Activated CD4-positive, alpha-beta T cell treated with anti-CD3 and anti-CD28 coated beads, Interleukin-2, Interleukin-6, amounts not matched to agents 100 ng/mL and 50 ng/mL, durations not matched to agents 16 hours and 8 hours (primary cell): ENCODE measurements at regions not wholly inside any gene's neighbourhood (a gene's known extent, or its start where the extent isn't known, plus 50 kb on each side); places are given as distances from the start of the nearest gene placed in this dataset.

ENCODE experiments used
- DNase-seq: peaks from one replicate; pipeline ENCODE4 v3.0.0-alpha.2; 2020

DNA sequence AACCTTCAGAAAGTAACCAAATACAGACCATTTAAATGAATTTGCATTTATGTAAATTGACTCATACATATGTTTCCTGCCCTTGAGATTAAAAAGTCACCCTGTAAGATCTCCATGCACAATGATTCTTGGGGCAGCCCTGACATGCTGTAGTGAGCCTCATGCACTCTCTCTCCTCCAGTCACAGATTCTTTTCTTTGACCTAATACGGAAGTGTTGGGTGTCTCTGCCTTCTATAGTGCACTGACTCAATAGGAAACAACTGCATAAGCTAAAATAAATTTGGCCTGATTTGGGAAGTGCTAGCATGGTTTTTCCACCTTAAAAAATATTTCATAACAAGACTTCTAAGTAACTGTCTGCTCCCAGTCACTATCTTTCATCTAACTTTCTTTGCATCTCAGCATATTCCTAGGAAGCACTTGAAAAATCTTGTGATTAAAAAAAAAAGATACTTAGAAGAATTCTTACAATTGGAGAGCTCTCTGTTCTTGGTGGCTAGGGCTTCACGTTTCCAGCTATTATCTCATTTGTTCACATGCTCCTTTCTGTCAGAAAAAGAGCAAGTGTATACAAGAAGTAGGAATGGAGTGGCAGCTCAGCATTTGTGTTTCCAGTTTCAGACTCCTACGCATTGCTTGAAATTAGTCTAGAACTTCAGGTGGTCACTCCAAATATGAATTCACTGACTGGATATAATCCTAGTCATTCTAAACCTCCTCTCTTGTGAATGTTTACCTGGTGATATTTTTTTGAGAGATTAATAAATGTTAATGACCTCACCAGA lies 207.9 kb upstream of the COL8A1 start:
- no peak for DNase-seq

DNA sequence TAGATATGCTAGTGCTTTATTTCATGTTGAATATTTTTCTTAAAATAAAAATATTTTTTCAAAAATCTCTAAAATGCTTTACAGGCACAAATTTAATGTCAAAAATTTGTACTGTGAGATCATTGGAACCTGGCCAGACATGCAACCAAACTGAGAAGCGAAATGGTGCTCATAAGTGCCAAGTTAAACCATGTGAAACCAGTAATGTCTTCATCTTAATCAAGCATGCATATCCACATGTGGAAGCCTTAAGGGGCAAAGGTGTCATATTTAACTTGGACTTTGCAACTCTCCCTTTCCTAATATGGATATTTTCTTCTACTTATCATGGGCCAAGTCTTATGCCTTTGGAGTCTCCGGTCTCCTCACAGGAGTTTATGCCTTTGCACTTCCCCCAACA lies 208.9 kb upstream of the COL8A1 start:
- no peak for DNase-seq

DNA sequence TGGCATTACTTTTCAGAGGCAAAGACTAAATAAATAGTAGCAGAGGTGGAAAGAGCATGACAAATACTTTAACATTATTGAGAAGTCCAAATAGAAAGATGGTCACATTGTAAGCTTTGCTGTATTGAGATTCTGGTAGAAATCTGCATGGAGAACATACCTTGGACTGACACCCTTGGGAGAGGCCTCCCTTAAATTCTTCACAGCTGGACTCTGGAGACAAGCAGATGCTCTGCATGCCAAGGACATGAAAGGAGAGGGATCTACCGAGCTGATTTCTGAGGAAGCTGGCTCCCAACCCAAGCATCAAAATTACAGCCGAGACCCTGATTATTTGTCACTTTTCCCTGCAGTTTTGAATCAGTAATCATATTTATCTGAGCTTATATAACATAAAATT lies 212.5 kb upstream of the COL8A1 start:
- no peak for DNase-seq

DNA sequence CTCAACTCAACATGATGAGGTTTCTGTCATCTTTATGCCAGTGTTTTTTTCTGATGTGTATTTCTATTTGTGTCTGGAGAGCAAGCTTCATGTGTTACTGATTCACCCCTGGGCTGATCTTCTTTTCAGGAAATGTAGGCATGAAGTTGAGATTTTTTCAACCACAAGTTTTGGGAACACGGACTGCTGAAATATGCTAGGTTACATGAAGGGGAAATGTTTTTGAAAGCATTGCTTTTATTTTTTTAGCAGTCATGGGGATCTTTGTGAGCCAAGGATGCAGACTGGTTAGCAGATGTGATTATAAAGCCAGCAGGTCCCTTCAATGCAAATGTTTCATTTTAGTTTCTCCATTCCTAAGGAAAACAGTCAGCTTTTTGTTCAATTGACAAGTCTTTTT lies 219.3 kb upstream of the COL8A1 start:
- no peak for DNase-seq

DNA sequence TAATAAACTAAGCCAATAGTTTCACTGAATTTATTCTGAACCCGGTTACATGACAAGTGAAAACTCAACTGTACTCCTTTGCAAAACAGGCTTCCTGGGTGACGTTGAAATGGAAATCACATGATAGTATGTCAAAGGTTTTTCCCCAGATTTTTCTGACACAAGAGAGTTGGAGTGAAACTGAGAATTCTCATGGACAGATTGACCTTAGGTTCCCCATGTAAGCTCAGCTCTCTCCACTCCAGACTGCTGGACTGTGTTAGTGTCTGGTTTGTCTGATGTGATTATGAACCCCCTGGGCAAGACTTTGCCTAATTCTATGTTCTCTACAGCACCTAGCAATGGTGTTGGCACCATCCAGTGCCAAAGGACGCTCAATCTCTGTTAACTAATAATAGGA lies 219.7 kb upstream of the COL8A1 start:
- no peak for DNase-seq

DNA sequence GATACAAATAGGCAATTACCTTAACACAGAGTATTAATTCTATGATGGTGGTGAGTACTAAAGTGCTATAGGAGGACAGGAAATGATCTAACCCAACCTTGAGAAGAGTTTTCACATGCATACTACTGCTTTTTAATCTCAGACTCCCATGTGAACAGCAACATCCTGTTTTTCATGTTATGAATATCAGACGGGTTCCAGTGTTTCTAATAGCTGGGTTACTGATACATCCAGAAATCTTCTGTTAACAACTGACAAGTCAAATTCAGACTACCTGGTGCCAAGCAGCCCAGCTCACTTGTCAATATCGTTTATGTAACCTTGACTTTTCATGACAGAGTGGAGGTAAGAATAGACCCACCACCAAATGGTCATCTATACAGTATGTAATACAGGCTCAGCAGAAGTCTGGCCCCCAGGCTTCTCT lies 220.2 kb upstream of the COL8A1 start:
- DNase-seq = no peak

DNA sequence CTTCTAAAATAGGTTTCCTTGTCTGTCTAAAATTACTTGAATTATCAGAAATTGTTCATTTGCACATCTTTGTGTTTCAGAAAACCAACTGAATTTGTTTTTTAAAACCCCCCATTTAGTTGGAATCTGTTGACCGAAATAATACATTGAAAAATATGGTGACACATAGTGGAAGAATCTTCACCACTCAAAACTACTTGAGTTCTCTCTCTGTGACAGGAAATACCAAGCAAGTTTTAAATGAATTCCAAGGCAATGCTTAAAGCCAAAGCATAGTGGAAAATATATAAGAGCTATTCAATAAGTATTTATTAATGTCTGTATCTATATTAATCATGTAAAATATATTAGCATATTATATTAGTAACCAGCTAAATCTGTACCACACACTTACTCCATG lies 224.9 kb upstream of the COL8A1 start:
- no peak for DNase-seq

DNA sequence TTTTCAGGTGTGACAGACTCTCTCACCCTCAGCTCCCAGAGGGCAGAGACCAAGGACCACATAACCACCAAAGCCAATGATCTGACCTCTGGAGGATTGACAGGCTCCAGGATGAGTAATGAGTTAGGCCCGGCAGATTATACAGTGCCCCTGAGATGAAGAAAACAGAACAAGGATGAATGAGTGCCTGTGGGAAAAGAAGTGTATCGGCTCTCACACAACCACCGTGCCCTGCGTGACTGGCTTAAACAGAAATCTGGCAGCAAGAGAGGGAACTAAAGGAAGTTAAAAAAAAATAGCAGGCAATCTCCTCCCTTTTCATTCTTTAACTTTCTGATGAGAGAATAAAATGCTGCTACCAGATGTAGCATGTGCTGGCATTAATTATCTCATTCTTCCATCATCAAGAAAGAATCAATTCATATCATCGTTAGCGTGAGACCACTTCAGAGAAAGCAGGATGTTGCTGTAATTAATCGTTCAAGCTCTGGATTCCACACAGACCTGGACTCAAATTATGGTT lies 227.5 kb upstream of the COL8A1 start:
- no peak for DNase-seq

DNA sequence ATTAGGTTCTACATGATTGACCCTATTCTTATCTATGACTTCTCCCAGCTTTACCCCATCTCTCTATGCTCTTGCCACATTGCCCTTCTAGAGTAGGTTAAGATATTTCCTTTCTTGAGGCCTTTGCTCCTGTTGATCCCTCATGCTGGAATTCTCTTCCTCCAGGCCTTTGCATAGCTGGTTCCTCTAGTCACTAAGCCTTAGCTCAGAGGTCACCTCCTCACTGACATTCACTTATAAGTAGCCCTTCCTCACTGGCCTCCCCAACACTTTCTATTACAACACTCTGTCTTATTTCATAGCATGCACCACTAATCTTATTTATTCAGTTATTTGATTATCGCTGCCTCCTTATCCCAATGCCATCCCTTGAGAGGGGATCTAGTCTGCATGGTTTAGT lies 228.4 kb upstream of the COL8A1 start:
- no peak for DNase-seq

DNA sequence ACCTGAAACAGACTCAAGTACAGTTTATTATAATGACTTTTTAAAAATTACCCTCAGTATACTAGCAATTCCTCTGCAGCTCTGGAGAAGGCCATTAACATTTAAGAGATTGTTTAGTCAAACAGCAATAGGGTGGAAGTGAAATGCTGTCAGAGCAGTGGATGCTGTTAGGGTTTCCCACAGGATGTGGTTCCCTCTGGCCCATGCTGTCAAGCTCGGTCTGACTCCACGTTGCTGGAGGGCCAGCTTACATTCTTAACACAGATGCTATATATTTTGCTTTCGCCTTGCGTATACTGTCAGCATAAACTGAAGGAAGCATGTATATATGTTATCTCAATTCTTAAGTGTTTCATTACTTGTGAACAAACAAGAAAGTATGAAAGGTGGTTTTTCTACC lies 231.1 kb upstream of the COL8A1 start:
- peak; percentile 3 for DNase-seq

DNA sequence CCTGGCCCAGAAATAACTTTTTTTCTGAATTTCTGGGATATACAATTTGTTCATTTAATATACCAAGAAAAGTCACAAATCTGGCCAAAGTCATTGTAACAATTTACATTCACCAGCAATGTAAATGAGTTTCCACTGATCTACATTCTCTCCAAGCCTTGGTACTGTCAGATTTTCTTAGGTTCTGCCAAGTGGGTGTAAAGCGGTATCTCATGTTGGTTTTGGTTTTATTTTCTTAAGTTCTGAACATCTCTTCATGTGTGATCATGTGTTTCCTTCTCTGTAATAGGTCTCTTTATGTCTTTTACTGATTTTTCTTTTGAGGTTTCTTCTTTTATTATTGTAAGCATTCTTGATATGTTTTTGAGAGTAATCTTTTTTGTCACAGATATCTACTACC lies 235.6 kb upstream of the COL8A1 start:
- no peak for DNase-seq

DNA sequence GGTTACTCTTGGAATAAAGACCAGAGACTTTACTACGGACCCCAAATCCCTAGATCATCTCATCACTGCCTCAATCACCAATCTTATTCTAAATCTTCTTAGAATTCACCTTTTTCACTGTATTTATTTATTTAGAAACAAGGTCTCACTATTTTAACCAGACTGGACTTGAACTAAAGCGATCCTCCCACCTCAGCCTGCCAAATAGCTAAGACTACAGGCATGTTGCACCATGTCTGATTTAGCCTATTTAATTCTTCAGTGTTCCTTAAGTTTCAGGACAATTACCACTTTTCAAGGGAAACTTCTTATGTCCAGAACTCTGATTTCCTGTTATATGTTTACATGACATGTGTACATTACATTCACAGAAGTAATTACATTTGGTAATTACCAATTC lies 238.0 kb upstream of the COL8A1 start:
- no peak for DNase-seq

DNA sequence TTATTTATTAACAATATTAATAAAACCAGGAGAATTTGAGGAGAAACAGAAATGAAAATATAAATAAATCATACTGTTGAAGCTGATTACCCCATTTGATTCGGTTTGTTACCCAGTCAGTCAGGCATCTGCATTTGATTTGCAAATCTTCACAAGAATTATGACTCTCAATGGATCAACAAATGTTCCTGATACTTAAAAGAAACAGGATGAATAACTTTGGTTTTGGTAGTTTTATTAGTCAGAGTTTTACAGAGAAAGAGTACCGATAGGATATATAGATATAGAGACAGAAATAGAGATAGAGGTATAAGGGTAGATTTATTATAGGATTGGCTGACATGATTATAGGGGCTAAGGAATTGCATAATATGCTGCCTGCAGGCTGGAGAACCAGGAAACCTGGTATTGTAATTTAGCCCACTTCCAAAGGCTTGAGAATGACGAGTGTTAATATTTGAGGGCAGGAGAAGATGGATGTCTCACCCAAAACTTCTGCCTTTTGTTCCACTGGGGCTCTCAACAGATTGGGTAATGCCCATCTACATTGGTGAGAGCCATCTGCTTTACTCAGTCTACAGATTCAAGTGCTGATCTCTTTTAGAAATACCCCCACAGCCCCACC lies 241.6 kb upstream of the COL8A1 start:
- no peak for DNase-seq

DNA sequence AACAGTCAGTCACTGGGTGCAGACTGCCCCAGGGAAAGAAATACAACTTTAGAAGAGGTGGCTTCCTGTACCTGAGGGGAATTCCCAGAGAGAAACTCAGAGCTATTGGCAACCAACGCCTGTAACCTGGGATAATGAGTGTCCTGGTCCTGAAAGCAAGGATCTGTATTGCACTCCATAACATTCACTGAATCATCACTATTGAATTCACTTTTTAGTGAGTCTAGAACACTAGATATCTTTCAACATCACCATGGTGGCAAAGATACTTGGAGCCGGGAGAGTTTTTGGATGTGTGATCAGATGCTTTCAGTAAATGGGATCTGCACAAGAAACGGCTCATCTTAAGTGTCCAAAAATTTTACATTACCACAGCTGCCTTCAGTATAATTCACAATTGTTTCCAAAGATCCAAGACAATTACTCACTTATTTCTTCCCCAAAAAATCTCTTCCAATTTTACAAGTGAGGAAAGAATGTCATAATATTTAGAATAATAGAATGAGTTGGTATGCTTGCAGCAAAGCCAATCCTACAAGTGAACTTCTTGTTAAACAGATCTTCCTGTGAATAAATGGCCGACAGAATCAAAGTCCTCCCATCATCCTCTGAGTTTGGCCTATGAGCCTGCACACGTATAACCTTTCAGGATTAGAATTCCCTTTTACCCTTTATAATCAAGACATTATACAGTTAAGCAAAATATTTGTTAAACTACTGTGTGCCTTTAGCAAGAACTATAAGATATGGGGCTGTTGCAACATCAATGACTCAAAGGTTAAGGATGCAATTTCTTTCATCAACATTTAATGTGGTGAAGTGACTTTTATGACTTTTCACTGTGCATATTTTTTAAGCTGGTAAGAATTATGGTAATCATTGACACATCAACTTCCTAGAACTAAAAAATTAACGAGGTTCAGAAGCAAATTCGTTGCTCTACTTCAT lies 243.3 kb upstream of the COL8A1 start:
- no peak for DNase-seq

DNA sequence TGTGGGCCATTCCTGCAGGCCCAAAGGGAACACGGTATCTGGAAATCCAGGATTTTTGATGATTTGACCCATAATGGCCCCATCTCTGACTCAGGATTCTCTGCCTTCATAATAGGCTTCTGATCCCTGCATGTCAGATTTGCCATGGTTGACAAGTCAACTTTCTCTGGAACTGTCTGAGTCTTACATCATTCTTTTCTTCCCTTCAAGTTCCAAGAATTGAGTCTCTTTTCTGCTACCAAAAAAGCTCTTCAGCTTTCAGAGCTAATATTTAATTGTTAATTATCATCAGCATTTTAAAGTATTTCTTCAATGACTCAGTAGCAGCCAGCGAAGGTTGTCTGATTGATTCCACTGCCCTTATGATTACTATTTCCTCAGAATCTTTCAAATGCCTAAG lies 244.4 kb upstream of the COL8A1 start:
- no peak for DNase-seq

DNA sequence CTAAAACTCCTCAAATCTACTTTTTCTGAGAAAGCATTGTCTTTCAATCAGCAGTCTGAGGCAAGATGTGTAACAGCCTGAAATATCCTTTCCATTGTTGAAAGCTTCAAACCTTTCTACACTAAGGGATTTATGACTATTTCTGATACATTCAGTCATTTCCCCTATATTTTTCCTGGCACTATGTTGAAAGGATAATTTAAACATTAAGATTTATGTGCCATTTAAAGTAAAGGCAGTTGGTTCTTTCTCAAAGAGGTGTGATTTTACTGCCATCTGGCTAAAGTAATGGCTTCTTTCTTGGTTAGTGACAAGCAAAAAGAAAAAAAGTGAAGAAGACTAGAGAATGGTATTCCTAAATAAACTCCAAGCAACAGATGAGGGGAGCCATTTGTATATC lies 249.6 kb upstream of the COL8A1 start:
- DNase-seq = no peak

DNA sequence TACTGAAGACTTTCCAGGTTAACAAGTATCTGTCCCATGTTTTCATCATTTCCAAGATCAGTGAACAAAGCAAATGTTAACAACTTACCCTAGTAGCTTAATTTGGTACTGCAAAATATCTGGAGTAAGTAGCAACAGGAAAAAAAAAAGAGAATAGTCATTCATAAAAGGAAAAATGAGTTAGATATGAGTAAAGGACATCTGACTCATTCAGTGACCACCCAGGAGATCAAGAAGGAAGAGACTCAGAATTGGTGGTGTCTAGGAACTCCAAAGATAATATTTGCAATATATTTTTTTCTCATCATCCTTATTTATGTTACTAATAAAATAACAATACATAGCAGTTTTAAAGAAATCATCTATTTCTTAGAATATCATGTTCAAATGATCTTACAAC lies 253.8 kb upstream of the COL8A1 start:
- DNase-seq = no peak

DNA sequence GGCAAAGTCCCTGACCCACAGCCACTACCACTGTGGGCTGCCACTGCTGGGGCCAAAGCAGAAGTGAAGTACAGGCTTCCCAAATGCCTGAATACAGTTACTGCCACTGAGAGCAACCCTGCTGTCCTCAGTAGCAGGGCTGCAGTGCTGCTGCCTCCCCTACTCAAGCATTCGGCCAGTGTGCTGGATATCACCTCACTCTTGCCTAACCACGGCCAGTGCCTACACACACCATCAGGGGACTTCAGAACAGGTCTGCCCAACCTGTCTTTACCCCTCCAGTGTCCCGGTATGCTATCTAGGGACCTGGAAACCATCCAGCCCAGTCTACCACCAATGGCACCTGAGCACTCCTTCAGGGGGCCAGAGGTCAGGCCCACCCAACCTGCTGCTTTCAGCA lies 261.5 kb upstream of the COL8A1 start:
- DNase-seq = no peak

DNA sequence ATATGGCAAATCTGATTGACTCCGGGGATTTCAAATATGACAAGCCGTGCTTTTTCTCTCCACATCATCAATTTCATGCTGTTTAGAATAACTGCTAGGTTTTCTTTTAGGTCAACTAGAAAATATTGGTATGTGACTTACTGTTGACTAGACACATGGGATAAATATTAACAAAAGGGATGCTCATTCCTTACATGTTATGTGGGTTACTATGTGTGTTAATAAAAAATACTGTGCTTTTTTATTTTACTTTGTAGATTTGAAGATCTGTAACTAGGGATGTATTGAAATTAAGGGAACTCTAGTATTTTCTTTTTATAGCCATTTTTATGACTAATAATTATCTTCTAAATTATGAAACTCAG lies 264.6 kb upstream of the COL8A1 start:
- no peak for DNase-seq

DNA sequence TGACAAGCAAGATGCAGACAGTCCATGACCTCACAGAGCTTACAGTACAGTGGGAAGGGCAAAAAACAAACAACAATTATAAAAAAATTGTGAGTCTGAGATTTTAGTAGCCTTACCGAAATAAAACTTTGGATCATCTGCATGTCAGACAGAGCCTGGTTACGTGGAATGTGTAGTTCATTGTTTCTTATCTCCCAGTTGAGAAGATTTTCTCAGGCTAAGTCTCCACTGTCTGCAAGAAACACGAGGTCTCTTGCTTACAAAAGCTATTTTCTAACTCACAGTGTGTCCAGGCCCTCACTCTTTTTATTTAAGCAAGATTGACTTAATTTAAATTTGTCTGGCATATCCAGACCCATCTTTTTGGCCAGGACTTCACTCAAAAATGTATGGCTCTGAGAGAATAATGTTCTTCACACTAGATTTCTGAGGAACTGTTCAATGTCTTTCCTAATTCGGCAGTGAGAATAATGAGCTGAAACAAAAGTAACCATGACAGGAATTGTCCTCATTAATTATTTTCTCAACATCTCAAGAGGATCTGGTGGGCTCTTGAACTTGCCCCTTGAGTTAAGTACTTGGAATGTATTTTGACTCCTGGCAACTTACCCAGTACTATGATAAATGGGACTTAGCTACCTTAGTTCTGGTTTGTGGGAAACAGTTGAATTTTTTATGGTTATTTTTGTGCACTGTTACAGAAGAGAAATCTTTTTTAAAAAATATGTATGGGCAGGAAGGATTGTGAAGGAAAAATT lies 265.1 kb upstream of the COL8A1 start:
- no peak for DNase-seq

DNA sequence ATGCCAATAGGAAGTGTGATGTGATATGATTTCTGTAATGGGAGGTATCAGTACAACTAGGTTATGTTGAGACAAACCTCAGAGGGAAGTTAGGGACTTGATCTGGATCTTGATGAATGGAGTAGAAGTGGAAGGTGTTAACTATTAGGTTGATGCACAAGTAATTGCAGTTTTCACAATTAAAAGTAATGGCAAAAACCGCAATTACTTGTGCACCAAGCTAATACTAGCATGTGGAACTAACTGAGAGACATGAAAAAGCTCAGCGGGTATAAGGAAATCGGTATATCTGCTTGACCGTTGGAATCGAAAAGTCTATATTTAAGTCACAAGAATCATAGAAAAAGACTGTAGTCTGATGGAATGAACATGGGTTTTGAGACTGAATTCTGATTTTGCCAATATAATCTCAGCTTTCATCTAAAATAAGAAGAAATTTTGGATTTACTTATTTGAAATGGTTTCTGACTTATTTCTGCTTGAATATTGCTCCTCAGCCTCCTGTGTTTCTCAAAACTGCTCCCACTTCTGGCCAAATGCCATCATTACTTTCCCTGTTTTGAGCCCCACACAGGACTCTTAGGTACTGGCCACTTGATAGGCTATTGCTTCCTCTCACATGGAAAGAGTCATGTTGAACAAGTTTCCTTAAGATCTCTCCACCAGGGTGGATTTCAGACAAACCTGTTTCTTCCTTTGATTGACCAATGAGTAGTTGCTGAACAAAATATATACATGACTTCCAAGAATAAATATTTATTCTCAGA lies 271.5 kb upstream of the COL8A1 start:
- DNase-seq = no peak

DNA sequence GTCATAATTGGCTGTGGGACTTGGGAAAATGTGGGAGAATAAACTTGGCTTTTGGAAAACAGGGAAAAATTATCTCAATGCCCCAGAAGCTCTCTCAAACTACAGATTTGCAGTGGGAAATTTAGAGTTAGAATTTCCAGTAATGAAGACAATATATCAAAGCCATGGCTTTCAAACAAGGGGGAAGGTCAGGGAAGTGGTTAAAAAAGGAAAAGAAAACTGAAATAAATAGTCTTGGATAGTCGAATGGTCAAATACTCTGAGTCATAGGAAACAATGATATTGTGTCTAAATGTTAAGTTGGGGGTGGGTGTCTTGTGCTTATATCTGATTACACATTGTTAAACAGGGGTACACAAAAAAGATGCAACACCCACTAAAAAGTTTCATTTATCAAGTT lies 272.4 kb upstream of the COL8A1 start:
- DNase-seq = no peak
